H9 (cell line): ENCODE measurements at regions not wholly inside any gene's neighbourhood (a gene's known extent, or its start where the extent isn't known, plus 50 kb on each side); places are given as distances from the start of the nearest gene placed in this dataset.

ENCODE experiments used
- DNase-seq: peaks from one replicate; pipeline ENCODE4 v3.0.0-alpha.2; 2017
- H2AFZ ChIP-seq: one replicate; pipeline ENCODE4 v1.6.1; 2013; ENCODE audit warnings: mild to moderate bottlenecking, low read length, control low read depth, moderate library complexity
- H2AK5ac ChIP-seq: 2 replicates; pipeline ENCODE4 v1.6.1; 2013; ENCODE audit warnings: low read length, control low read depth, mixed read lengths; ENCODE audit not compliant: insufficient read length
- H2BK120ac ChIP-seq: one replicate; pipeline ENCODE4 v1.6.1; 2013; ENCODE audit warnings: low read depth, mild to moderate bottlenecking, low read length, control low read depth, inconsistent platforms; ENCODE audit not compliant: poor library complexity, severe bottlenecking
- H2BK12ac ChIP-seq: 2 replicates; pipeline ENCODE4 v1.6.1; 2013; ENCODE audit warnings: low read length, control low read depth, mixed read lengths, low read depth; ENCODE audit not compliant: insufficient read length
- H2BK15ac ChIP-seq: 2 replicates; pipeline ENCODE4 v1.6.1; 2013; ENCODE audit warnings: low read depth, low read length, control low read depth
- H2BK20ac ChIP-seq: one replicate; pipeline ENCODE4 v1.6.1; 2013; ENCODE audit warnings: low read depth, mild to moderate bottlenecking, low read length, control low read depth, inconsistent platforms; ENCODE audit not compliant: poor library complexity, severe bottlenecking
- H2BK5ac ChIP-seq: 2 replicates; pipeline ENCODE4 v1.6.1; 2013; ENCODE audit warnings: low read length, control low read depth, mixed read lengths; ENCODE audit not compliant: insufficient read length
- H3K14ac ChIP-seq: 2 replicates; pipeline ENCODE4 v1.6.1; 2013; ENCODE audit warnings: low read length, control low read depth; ENCODE audit not compliant: insufficient read depth
- H3K18ac ChIP-seq: 2 replicates; pipeline ENCODE4 v1.6.1; 2013; ENCODE audit warnings: low read depth, mild to moderate bottlenecking, mixed read lengths, low read length, control low read depth; ENCODE audit not compliant: insufficient read length
- H3K23ac ChIP-seq: 2 replicates; pipeline ENCODE4 v1.6.1; 2013; ENCODE audit warnings: low read length, control low read depth, mixed read lengths, low read depth; ENCODE audit not compliant: insufficient read length
- H3K23me2 ChIP-seq: 2 replicates; pipeline ENCODE4 v1.6.1; 2013; ENCODE audit warnings: low read depth, mild to moderate bottlenecking, mixed read lengths, low read length, control low read depth; ENCODE audit not compliant: insufficient read length, poor library complexity, severe bottlenecking
- H3K27ac ChIP-seq: 2 replicates; pipeline ENCODE4 v1.5.1; 2013; ENCODE audit warnings: low read length, control low read depth, mixed read lengths, low read depth; ENCODE audit not compliant: insufficient read length
- H3K27me3 ChIP-seq: 2 replicates; pipeline ENCODE4 v1.6.1; 2013; ENCODE audit warnings: low read length, control low read depth, inconsistent platforms; ENCODE audit not compliant: insufficient read depth
- H3K4ac ChIP-seq: 2 replicates; pipeline ENCODE4 v1.6.1; 2013; ENCODE audit warnings: low read depth, mild to moderate bottlenecking, control low read depth, inconsistent platforms, low read length, moderate library complexity
- H3K4me1 ChIP-seq: 2 replicates; pipeline ENCODE4 v1.6.1; 2013; ENCODE audit warnings: low read length, control low read depth, inconsistent platforms; ENCODE audit not compliant: insufficient read depth
- H3K4me2 ChIP-seq: 2 replicates; pipeline ENCODE4 v1.6.1; 2013; ENCODE audit warnings: low read length, control low read depth, mixed read lengths; ENCODE audit not compliant: insufficient read length, insufficient read depth
- H3K56ac ChIP-seq: 2 replicates; pipeline ENCODE4 v1.6.1; 2013; ENCODE audit warnings: low read depth, mild to moderate bottlenecking, mixed read lengths, low read length, control low read depth; ENCODE audit not compliant: insufficient read length
- H3K79me1 ChIP-seq: 2 replicates; pipeline ENCODE4 v1.6.1; 2013; ENCODE audit warnings: low read depth, mild to moderate bottlenecking, moderate library complexity, low read length, control low read depth, inconsistent platforms; ENCODE audit not compliant: insufficient read depth, poor library complexity, severe bottlenecking
- H3K79me2 ChIP-seq: 2 replicates; pipeline ENCODE4 v1.6.1; 2013; ENCODE audit warnings: low read length, control low read depth, inconsistent platforms; ENCODE audit not compliant: insufficient read depth
- H3K9ac ChIP-seq: 2 replicates; pipeline ENCODE4 v1.6.1; 2013; ENCODE audit warnings: low read length, control low read depth, mixed read lengths; ENCODE audit not compliant: insufficient read length; ENCODE audit errors: extremely low read depth
- H3K9me3 ChIP-seq: one replicate; pipeline ENCODE4 v1.6.1; 2013; ENCODE audit warnings: low read depth, low read length, inconsistent platforms; ENCODE audit not compliant: control insufficient read depth
- H3T11ph ChIP-seq: one replicate; pipeline ENCODE4 v1.6.1; 2013; ENCODE audit warnings: mild to moderate bottlenecking, low read length, control low read depth, inconsistent platforms
- H4K20me1 ChIP-seq: one replicate; pipeline ENCODE4 v1.6.1; 2013; ENCODE audit not compliant: control insufficient read depth, insufficient read length, insufficient read depth
- H4K5ac ChIP-seq: 2 replicates; pipeline ENCODE4 v1.6.1; 2013; ENCODE audit warnings: low read depth, mild to moderate bottlenecking, mixed read lengths, low read length, control low read depth; ENCODE audit not compliant: insufficient read length
- H4K8ac ChIP-seq: replicated peaks from 2 replicates; pipeline ENCODE4 v1.6.1; 2013; ENCODE audit warnings: low read length, control low read depth, mixed read lengths, low read depth; ENCODE audit not compliant: insufficient read length
- H4K91ac ChIP-seq: 2 replicates; pipeline ENCODE4 v1.6.1; 2013; ENCODE audit warnings: low read depth, mild to moderate bottlenecking, moderate library complexity, mixed read lengths, low read length, control low read depth; ENCODE audit not compliant: insufficient read length
- H3K27ac Mint-ChIP-seq, 3 experiments: 2 replicates in 2 of 3; 3 replicates in 1 of 3; pipeline ENCODE4 v1.8.0; 2020 to 2021; ENCODE audit warnings: mixed read lengths in 3 of 3, mild to moderate bottlenecking in 1 of 3, moderate library complexity in 1 of 3
- H3K27me3 Mint-ChIP-seq: 2 replicates; pipeline ENCODE4 v1.8.0; 2021; ENCODE audit warnings: low read depth, mild to moderate bottlenecking, moderate library complexity, mixed read lengths
- H3K36me3 Mint-ChIP-seq, 3 experiments: 2 replicates in 2 of 3; 3 replicates in 1 of 3; pipeline ENCODE4 v1.8.0; 2020 to 2021; ENCODE audit warnings: low read depth in 3 of 3, mixed read lengths in 3 of 3; ENCODE audit not compliant: insufficient read depth in 1 of 3
- H3K4me1 Mint-ChIP-seq, 2 experiments: 2 replicates each; pipeline ENCODE4 v1.8.0; 2020; ENCODE audit warnings: mixed read lengths in 2 of 2
- H3K4me3 Mint-ChIP-seq, 2 experiments: 2 replicates in 1 of 2; 3 replicates in 1 of 2; pipeline ENCODE4 v1.8.0; 2020 to 2021; ENCODE audit warnings: mild to moderate bottlenecking in 2 of 2, mixed read lengths in 2 of 2, moderate library complexity in 1 of 2
- H3K9me3 Mint-ChIP-seq, 2 experiments: 2 replicates in 1 of 2; 3 replicates in 1 of 2; pipeline ENCODE4 v1.8.0; 2020; ENCODE audit warnings: mild to moderate bottlenecking in 2 of 2, mixed read lengths in 2 of 2, moderate library complexity in 1 of 2
- WGBS: extraction: QIAGEN DNeasy Blood & Tissue Kit; methylation state at CpG from one replicate; pipeline ENCODE4 v1.1.7; 2013; ENCODE audit warnings: missing lambda C conversion rate, low lambda C conversion rate, mixed read lengths; ENCODE audit not compliant: insufficient read length; ENCODE audit errors: extremely low coverage; 5-methylcytosine and 5-hydroxymethylcytosine counted together
- TF ChIP-seq, protein P1 (sequence below): fragments of 200-600 bp; sonication (generic); conservative IDR thresholded peaks from 3 replicates; pipeline ENCODE4 v1.8.0; 2021; ENCODE audit warnings: antibody characterized with exemption, mild to moderate bottlenecking

DNA sequence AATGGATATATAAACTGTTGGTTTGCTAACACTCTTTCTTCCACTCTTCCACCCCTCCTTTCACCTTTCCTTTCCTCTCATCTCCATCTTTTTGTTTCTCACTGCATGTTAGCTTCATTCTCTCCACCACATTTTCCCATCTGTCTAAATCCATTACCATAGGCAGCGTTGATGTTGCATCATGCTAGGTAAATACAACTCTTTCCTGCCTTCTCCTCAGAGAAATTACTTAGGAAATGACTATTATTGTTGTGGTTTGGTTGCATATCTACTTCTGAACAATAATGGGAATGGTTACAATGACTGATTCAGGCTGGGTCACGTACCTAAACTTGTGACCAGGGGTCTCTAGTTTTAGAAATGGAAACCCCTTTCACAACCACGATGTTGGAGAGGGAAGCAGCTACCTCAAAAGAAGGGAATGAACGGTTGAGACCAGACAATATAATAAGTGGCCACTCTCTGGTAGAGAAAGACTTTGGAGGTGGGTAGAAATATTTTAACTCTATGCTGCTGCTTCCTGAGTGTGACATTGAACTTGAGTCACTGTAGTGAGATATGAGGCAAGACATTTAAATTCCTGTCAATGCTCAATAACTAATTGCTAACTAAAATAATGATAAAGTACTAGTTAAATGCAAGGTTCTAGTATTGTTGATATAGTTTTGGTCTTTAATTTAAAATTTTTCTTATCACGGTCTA lies 314.1 kb upstream of the TGFBR2 start:
- Histone ChIP-seq H3K27ac (no peak overlapping the region), H2AFZ (no peak overlapping the region), H2BK5ac (no peak overlapping the region), H3K79me2 (no peaks in the 10 kb centered on the region), H3K18ac (no peak overlapping the region), H2BK20ac (no peak overlapping the region), H2BK15ac (no peak overlapping the region), H3T11ph (no peak overlapping the region), H4K5ac (no peak overlapping the region), H4K91ac (no peak overlapping the region), H3K23ac (no peak overlapping the region), H2BK12ac (no peak overlapping the region), H3K14ac (no peak overlapping the region), H3K4me1 (peaks cover 2% of the 10 kb centered on the region; the same call in 1 of the 2 replicates), H3K56ac (no peak overlapping the region), H3K27me3 (no peaks in the 10 kb centered on the region), H2AK5ac (no peak overlapping the region), H3K9me3 (no peaks in the 10 kb centered on the region), H4K8ac (no peak overlapping the region), H3K4ac (no peak overlapping the region), H3K9ac (no peak overlapping the region), H4K20me1 (no peaks in the 10 kb centered on the region), H3K4me2 (no peak overlapping the region), H3K79me1 (no peaks in the 10 kb centered on the region), H3K23me2 (no peaks in the 10 kb centered on the region), H2BK120ac (no peak overlapping the region)
- Mint-ChIP-seq H3K27ac (peak overlapping the region in 1 of 3 experiments; percentile 24; a peak in 2 of 7 replicates), H3K4me3 (no peak overlapping the region), H3K9me3 (no peaks in the 10 kb centered on the region), H3K4me1 (peaks cover 25% of the 10 kb centered on the region in 2 experiments), H3K36me3 (no peaks in the 10 kb centered on the region), H3K27me3 (no peaks in the 10 kb centered on the region)
- TF ChIP-seq, protein P1, sequence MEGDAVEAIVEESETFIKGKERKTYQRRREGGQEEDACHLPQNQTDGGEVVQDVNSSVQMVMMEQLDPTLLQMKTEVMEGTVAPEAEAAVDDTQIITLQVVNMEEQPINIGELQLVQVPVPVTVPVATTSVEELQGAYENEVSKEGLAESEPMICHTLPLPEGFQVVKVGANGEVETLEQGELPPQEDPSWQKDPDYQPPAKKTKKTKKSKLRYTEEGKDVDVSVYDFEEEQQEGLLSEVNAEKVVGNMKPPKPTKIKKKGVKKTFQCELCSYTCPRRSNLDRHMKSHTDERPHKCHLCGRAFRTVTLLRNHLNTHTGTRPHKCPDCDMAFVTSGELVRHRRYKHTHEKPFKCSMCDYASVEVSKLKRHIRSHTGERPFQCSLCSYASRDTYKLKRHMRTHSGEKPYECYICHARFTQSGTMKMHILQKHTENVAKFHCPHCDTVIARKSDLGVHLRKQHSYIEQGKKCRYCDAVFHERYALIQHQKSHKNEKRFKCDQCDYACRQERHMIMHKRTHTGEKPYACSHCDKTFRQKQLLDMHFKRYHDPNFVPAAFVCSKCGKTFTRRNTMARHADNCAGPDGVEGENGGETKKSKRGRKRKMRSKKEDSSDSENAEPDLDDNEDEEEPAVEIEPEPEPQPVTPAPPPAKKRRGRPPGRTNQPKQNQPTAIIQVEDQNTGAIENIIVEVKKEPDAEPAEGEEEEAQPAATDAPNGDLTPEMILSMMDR, result no peak
- no CpG with 5 or more reads among the region's 5 CpGs for WGBS
- no peak for DNase-seq
